RWPE2 (cell line): ENCODE measurements at regions not wholly inside any gene's neighbourhood (a gene's known extent, or its start where the extent isn't known, plus 50 kb on each side); places are given as distances from the start of the nearest gene placed in this dataset.

Experiments
- ATAC-seq: fragments of 200-7000 bp; cut with Tn5 transposase; 3 replicates; pipeline ENCODE4 v1.9.1; 2021; ENCODE audit warnings: low read depth
- DNase-seq: peaks from one replicate; pipeline ENCODE4 v3.0.0-alpha.2; 2020; ENCODE audit warnings: low spot score
- H3K27ac ChIP-seq: fragments of 450-650 bp; 2 replicates; pipeline ENCODE4 v1.5.1; 2017; ENCODE audit warnings: mild to moderate bottlenecking; ENCODE audit not compliant: poor library complexity, severe bottlenecking
- H3K27me3 ChIP-seq: fragments of 250-450 bp; sonication (Bioruptor Pico); 2 replicates; pipeline ENCODE4 v1.5.1; 2021; ENCODE audit warnings: mild to moderate bottlenecking, moderate library complexity; ENCODE audit not compliant: insufficient read depth, poor library complexity, severe bottlenecking
- H3K36me3 ChIP-seq: fragments of 250-450 bp; sonication (Bioruptor Pico); 2 replicates; pipeline ENCODE4 v1.5.1; 2020; ENCODE audit warnings: low read depth, mild to moderate bottlenecking, moderate library complexity
- H3K4me1 ChIP-seq: fragments of 250-450 bp; sonication (Bioruptor Pico); 2 replicates; pipeline ENCODE4 v1.5.1; 2021; ENCODE audit warnings: mild to moderate bottlenecking, moderate library complexity; ENCODE audit not compliant: insufficient read depth, poor library complexity, severe bottlenecking
- H3K4me3 ChIP-seq: fragments of 250-450 bp; sonication (Bioruptor Pico); 2 replicates; pipeline ENCODE4 v1.5.1; 2021; ENCODE audit warnings: mild to moderate bottlenecking, moderate library complexity; ENCODE audit not compliant: severe bottlenecking
- H3K9me3 ChIP-seq: fragments of 250-450 bp; sonication (Bioruptor Pico); 2 replicates; pipeline ENCODE4 v1.5.1; 2021; ENCODE audit warnings: mild to moderate bottlenecking, moderate library complexity; ENCODE audit not compliant: severe bottlenecking
- CTCF ChIP-seq: fragments of 450-650 bp; IDR thresholded peaks from one replicate; pipeline ENCODE4 v1.5.1; 2017; ENCODE audit warnings: mild to moderate bottlenecking, moderate library complexity; ENCODE audit not compliant: poor library complexity, severe bottlenecking

GRCh38 chr2:116706396-116706795, 1108.1 kb upstream of the DDX18 start:
- Histone ChIP-seq H3K27me3 (no peaks in the 10 kb centered on the region), H3K4me1 (no peaks in the 10 kb centered on the region), H3K9me3 (no peaks in the 10 kb centered on the region), H3K36me3 (no peaks in the 10 kb centered on the region), H3K27ac (no peak overlapping the region), H3K4me3 (no peak overlapping the region)
- TF ChIP-seq CTCF: no peak
- ATAC-seq (no peak), DNase-seq (no peak)

- no peaks in the 10 kb centered on the region for H3K27me3 ChIP-seq
- H3K36me3 ChIP-seq: no peaks in the 10 kb centered on the region
- no peak overlapping the region for H3K4me3 ChIP-seq
- no peaks in the 10 kb centered on the region for H3K9me3 ChIP-seq
- no peak for TF ChIP-seq CTCF
- ATAC-seq (peak; percentile 65), DNase-seq (no peak)
- H3K27ac ChIP-seq: peak overlapping the region; percentile 87
- H3K4me1 ChIP-seq: peaks cover 43% of the 10 kb centered on the region
These were observed 1098.5 kb upstream of the DDX18 start for GRCh38 chr2:116716038-116716437.

GRCh38 chr2:116716444-116716843, 1098.0 kb upstream of the DDX18 start:
- Histone ChIP-seq H3K9me3 (no peaks in the 10 kb centered on the region), H3K27ac (peak overlapping the region; percentile 87), H3K36me3 (no peaks in the 10 kb centered on the region), H3K4me1 (peaks cover 43% of the 10 kb centered on the region), H3K27me3 (no peaks in the 10 kb centered on the region), H3K4me3 (no peak overlapping the region)
- ATAC-seq (peak; percentile 60), DNase-seq (no peak)
- no peak for TF ChIP-seq CTCF

GRCh38 chr2:116717832-116718231, 1096.7 kb upstream of the DDX18 start:
- DNase-seq: no peak
- no peaks in the 10 kb centered on the region for H3K27me3 ChIP-seq

More at GRCh38 chr2:116717832-116718231, 1096.7 kb upstream of the DDX18 start:
- H3K36me3 ChIP-seq: no peaks in the 10 kb centered on the region
- H3K4me3 ChIP-seq: no peak overlapping the region
- H3K27ac ChIP-seq: peak overlapping the region; percentile 61
- no peak for TF ChIP-seq CTCF
- H3K4me1 ChIP-seq: peaks cover 43% of the 10 kb centered on the region
- no peaks in the 10 kb centered on the region for H3K9me3 ChIP-seq
- ATAC-seq: no peak
